ENCODE measurements at regions not wholly inside any gene's neighbourhood (a gene's known extent, or its start where the extent isn't known, plus 50 kb on each side); places are given as distances from the start of the nearest gene placed in this dataset.

DNA sequence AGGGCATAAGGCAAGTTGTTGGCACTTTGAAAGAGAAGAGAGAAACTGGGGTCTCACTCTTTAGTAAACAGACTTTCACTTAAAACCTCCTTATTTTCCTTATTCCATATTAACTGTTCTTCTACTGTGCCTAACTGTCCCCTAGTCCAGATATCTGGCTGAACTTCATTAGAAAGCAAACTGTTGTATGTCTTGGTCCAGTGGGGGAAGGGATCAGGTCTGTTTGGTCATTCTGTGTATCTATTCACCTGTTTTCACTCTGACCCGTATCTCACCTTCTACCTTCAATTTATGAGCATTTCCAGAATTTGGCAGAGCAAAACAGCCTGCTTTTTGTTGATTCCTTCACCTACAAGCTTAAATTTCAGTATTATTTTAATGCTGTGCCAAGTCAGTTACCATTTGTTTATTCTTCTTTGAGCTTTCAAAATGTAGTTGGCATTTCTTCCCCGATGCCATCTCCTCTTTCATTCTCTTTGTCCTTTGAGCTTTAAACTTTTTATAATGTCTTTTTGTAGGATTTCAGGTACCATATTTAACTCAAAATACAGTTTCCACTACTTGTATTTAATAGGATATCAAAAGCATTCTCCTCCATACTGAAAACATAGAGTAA lies 188.6 kb upstream of the PPARGC1A start:
- no peak for FAIRE-seq
- no peak for DNase-seq (ENCODE audit: insufficient read length)

DNA sequence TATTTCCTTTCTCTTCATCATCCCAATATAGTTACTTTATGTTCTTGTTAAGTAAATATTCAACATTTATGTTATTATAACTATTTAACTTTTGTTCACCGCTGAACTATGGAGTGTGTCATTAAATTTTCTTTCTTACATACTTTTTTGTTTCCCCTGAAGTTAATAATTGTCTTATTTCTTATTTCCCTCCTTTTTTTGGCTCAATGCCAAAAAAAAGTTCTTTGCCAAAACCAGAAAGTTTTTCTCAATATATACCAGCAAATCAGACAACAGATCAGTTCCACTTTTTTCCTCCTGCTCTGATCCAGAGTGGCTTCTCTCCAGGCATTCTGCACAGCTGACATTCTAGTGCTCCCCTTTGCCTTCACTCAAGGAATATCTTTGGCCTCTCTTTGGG lies 187.0 kb upstream of the PPARGC1A start:
- DNase-seq (ENCODE audit: insufficient read length) (no peak), FAIRE-seq (no peak)
- TF ChIP-seq POLR2A (IDR thresholded peaks at IDR 0.05; ENCODE audit: low read depth, low read length) = no peak
- no peak for TF ChIP-seq POLR2AphosphoS5 (IDR thresholded peaks at IDR 0.05; ENCODE audit: low read depth, low read length)
- TF ChIP-seq TAF1 (IDR thresholded peaks at IDR 0.05; ENCODE audit: borderline replicate concordance, low read depth, low read length) = no peak

More for the DNA sequence above, 188.6 kb upstream of the PPARGC1A start:
- no peak for TF ChIP-seq POLR2AphosphoS5 (IDR thresholded peaks at IDR 0.05; ENCODE audit: low read depth, low read length)
- no peak for TF ChIP-seq POLR2A (IDR thresholded peaks at IDR 0.05; ENCODE audit: low read depth, low read length)
- no peak for TF ChIP-seq TAF1 (IDR thresholded peaks at IDR 0.05; ENCODE audit: borderline replicate concordance, low read depth, low read length)

- no peak for FAIRE-seq
- DNase-seq (ENCODE audit: insufficient read length) = no peak
- TF ChIP-seq POLR2A (IDR thresholded peaks at IDR 0.05; ENCODE audit: low read depth, low read length) = no peak
- no peak for TF ChIP-seq POLR2AphosphoS5 (IDR thresholded peaks at IDR 0.05; ENCODE audit: low read depth, low read length)
- no peak for TF ChIP-seq TAF1 (IDR thresholded peaks at IDR 0.05; ENCODE audit: borderline replicate concordance, low read depth, low read length)
Measured at GRCh38 chr4:24073948-24074347, 184.1 kb upstream of the PPARGC1A start.

- FAIRE-seq (no peak), DNase-seq (ENCODE audit: insufficient read length) (no peak)
- TF ChIP-seq POLR2A (IDR thresholded peaks at IDR 0.05; ENCODE audit: low read depth, low read length) = no peak
- TF ChIP-seq TAF1 (IDR thresholded peaks at IDR 0.05; ENCODE audit: borderline replicate concordance, low read depth, low read length) = no peak
- no peak for TF ChIP-seq POLR2AphosphoS5 (IDR thresholded peaks at IDR 0.05; ENCODE audit: low read depth, low read length)
Measured at GRCh38 chr4:24071612-24072372, 181.9 kb upstream of the PPARGC1A start.

GRCh38 chr4:24070117-24070516 lies 180.3 kb upstream of the PPARGC1A start:
- DNase-seq (ENCODE audit: insufficient read length) (no peak), FAIRE-seq (no peak)
- TF ChIP-seq POLR2A (IDR thresholded peaks at IDR 0.05; ENCODE audit: low read depth, low read length) (no peak), TAF1 (IDR thresholded peaks at IDR 0.05; ENCODE audit: borderline replicate concordance, low read depth, low read length) (no peak), POLR2AphosphoS5 (IDR thresholded peaks at IDR 0.05; ENCODE audit: low read depth, low read length) (no peak)

DNA sequence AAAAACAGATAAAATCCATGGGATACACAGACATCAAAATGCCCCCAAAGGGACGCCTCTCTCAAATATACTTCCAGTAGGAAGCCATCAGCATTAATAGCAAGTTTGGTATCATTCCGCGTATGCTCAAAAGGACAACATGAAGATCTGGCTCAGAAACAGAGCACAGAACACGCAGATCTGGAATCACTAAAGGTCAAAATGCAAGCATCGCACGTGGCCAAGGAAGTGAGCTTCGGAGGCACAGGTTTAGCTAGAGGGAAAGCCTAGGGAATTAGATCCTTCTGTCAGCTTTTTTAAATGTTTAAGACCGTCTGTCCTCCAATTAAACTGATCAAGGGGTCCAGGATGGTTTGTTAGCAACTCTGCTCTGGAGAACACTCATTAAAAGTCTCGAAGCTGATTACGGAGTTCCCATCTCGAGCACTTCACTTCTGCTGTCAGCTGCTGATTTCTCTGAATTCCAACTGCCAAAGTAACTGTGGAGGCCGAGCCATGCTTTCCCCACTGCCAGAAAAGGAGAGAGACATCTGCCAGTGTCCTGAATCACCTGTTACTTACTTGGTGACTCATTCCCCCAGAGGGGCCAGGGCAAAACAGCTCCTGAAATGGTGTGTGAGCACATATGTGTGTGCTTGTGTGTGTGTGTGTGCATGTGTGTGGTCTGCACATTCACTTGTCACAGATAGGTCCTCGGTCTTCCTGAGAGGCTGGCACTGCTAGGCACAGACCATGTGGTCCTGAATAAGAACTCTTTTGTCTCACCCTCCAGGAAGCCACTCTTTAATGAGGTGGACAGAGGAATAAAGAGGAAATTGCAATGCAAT lies 177.7 kb upstream of the PPARGC1A start:
- TF ChIP-seq TAF1 (IDR thresholded peaks at IDR 0.05; ENCODE audit: borderline replicate concordance, low read depth, low read length) (no peak), POLR2AphosphoS5 (IDR thresholded peaks at IDR 0.05; ENCODE audit: low read depth, low read length) (no peak), POLR2A (IDR thresholded peaks at IDR 0.05; ENCODE audit: low read depth, low read length) (no peak)
- DNase-seq (ENCODE audit: insufficient read length) (no peak), FAIRE-seq (no peak)

DNA sequence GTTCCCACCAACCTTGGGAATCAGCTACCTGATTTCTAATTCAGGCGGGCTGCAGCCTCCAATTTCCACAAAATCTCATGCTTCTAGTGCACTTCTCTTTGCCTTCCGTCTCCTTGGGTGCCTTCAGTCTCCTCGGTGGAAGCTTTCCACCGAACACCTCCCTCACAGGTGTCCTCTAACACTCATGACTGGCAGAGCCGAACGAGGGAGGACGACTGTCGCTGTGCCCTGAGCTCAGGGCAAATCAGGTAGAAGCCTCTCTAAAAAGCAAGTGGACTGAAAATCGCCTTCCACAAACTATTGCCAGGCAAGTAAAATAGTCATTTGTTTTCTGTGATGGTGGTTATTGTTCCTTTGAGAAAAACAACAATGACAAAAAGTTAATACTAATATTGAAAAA lies 176.1 kb upstream of the PPARGC1A start:
- FAIRE-seq = no peak
- TF ChIP-seq POLR2A (IDR thresholded peaks at IDR 0.05; ENCODE audit: low read depth, low read length) = no peak
- no peak for TF ChIP-seq POLR2AphosphoS5 (IDR thresholded peaks at IDR 0.05; ENCODE audit: low read depth, low read length)
- TF ChIP-seq TAF1 (IDR thresholded peaks at IDR 0.05; ENCODE audit: borderline replicate concordance, low read depth, low read length) = no peak
- DNase-seq (ENCODE audit: insufficient read length) = no peak

GRCh38 chr4:24063731-24064130 lies 173.9 kb upstream of the PPARGC1A start:
- no peak for FAIRE-seq
- DNase-seq (ENCODE audit: insufficient read length) = no peak

DNA sequence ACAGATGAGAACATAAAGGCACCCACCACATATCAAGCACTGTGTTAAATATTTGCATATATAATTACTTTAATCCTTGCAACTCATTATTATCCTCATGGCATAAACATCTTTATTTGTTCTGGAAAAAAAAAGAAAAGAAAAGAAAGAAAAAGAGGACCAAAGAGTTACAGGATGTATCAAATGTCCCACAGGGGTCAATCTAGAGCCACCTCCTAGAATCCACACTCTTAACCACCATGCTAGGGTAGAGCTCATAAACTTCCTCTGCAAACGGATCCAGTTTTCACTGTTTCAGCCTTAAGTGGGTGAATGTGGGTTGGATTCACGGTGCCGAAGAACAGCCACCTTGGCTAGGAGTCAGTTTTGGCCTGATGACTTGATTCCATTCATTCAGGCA lies 171.1 kb upstream of the PPARGC1A start:
- no peak for TF ChIP-seq TAF1 (IDR thresholded peaks at IDR 0.05; ENCODE audit: borderline replicate concordance, low read depth, low read length)
- TF ChIP-seq POLR2A (IDR thresholded peaks at IDR 0.05; ENCODE audit: low read depth, low read length) = no peak
- no peak for TF ChIP-seq POLR2AphosphoS5 (IDR thresholded peaks at IDR 0.05; ENCODE audit: low read depth, low read length)
- FAIRE-seq (no peak), DNase-seq (ENCODE audit: insufficient read length) (no peak)

More at GRCh38 chr4:24063731-24064130, 173.9 kb upstream of the PPARGC1A start:
- TF ChIP-seq TAF1 (IDR thresholded peaks at IDR 0.05; ENCODE audit: borderline replicate concordance, low read depth, low read length) (no peak), POLR2A (IDR thresholded peaks at IDR 0.05; ENCODE audit: low read depth, low read length) (no peak), POLR2AphosphoS5 (IDR thresholded peaks at IDR 0.05; ENCODE audit: low read depth, low read length) (no peak)

GRCh38 chr4:24059839-24060238 lies 170.0 kb upstream of the PPARGC1A start:
- no peak for TF ChIP-seq TAF1 (IDR thresholded peaks at IDR 0.05; ENCODE audit: borderline replicate concordance, low read depth, low read length)
- no peak for FAIRE-seq

GRCh38 chr4:24057915-24058559 lies 168.2 kb upstream of the PPARGC1A start:
- no peak for DNase-seq (ENCODE audit: insufficient read length)
- no peak for TF ChIP-seq TAF1 (IDR thresholded peaks at IDR 0.05; ENCODE audit: borderline replicate concordance, low read depth, low read length)
- no peak for TF ChIP-seq POLR2A (IDR thresholded peaks at IDR 0.05; ENCODE audit: low read depth, low read length)
- no peak for TF ChIP-seq POLR2AphosphoS5 (IDR thresholded peaks at IDR 0.05; ENCODE audit: low read depth, low read length)
- FAIRE-seq = no peak

More at GRCh38 chr4:24059839-24060238, 170.0 kb upstream of the PPARGC1A start:
- DNase-seq (ENCODE audit: insufficient read length) = no peak

Data from GM12892 (cell line).